ENCODE measurements at regions not wholly inside any gene's neighbourhood (a gene's known extent, or its start where the extent isn't known, plus 50 kb on each side); places are given as distances from the start of the nearest gene placed in this dataset.
A peak's percentile ranks its signal among the peaks of the same experiment; 100 is the strongest.

- TF ChIP-seq CTCF (IDR thresholded peaks at IDR 0.05; ENCODE audit: low read depth, low read length) (peak; percentile 63), POLR2A (IDR thresholded peaks at IDR 0.05; ENCODE audit: extremely low read depth, insufficient read length) (no peak), MYC (IDR thresholded peaks at IDR 0.05; ENCODE audit: low read depth, low read length) (no peak)
- TF ChIP-seq, protein P1, sequence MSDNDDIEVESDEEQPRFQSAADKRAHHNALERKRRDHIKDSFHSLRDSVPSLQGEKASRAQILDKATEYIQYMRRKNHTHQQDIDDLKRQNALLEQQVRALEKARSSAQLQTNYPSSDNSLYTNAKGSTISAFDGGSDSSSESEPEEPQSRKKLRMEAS (IDR thresholded peaks at IDR 0.05; ENCODE audit: low read depth, low read length): no peak
Observed at GRCh38 chr7:33716581-33717477, 188.5 kb upstream of the BMPER start.

Measured in NB4 (cell line).